Right lobe of liver (tissue), 4 donors: ENCODE measurements at regions not wholly inside any gene's neighbourhood (a gene's known extent, or its start where the extent isn't known, plus 50 kb on each side); places are given as distances from the start of the nearest gene placed in this dataset.

Experiments used
- POLR2A ChIP-seq: fragments of 450-650 bp; IDR thresholded peaks from one replicate; pipeline ENCODE4 v1.6.1; 2017; ENCODE audit warnings: antibody characterized with exemption, mild to moderate bottlenecking
- TF ChIP-seq, protein P1 (sequence below), 4 donors: fragments of 200-600 bp in 3 of 4; fragments of 450-650 bp in 1 of 4; IDR thresholded peaks; one replicate each; pipeline versions ENCODE4 v1.5.1 to v1.8.0; 2016 to 2022; ENCODE audit warnings: antibody characterized with exemption in 4 of 4, mild to moderate bottlenecking in 2 of 4
- donor health status: DM: no; HTN: no; CAD: no.
- donor health status: DM: no; HTN: no; CAD: no.
- donor health status: DM: no; HTN: yes; CAD: no.

DNA sequence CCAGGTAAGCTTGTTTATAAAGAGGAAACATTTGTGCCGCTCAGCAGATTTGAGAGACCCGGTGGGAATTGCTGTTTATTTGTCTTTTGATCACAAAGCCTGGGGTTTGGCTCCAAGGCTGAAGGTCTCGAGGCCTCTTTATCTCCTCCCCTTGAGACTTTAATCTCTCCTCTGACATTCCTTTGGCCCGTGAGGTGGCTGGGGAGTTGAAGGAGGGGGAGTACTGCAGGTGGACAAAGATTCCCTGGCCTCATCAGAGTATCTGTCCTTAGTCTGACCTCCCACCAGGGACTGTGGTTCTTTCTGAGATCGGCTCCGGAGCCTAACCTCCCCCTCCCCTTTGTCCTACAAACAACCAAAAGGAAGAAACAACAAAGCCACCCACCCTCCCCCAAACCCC, 216.5 kb downstream of the MID1IP1 start:
- TF ChIP-seq, protein P1, sequence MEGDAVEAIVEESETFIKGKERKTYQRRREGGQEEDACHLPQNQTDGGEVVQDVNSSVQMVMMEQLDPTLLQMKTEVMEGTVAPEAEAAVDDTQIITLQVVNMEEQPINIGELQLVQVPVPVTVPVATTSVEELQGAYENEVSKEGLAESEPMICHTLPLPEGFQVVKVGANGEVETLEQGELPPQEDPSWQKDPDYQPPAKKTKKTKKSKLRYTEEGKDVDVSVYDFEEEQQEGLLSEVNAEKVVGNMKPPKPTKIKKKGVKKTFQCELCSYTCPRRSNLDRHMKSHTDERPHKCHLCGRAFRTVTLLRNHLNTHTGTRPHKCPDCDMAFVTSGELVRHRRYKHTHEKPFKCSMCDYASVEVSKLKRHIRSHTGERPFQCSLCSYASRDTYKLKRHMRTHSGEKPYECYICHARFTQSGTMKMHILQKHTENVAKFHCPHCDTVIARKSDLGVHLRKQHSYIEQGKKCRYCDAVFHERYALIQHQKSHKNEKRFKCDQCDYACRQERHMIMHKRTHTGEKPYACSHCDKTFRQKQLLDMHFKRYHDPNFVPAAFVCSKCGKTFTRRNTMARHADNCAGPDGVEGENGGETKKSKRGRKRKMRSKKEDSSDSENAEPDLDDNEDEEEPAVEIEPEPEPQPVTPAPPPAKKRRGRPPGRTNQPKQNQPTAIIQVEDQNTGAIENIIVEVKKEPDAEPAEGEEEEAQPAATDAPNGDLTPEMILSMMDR (IDR thresholded peaks at IDR 0.05): no peak
- TF ChIP-seq POLR2A: no peak
